ENCODE measurements at regions not wholly inside any gene's neighbourhood (a gene's known extent, or its start where the extent isn't known, plus 50 kb on each side); places are given as distances from the start of the nearest gene placed in this dataset.

- no peak overlapping the region for H3K4me3 ChIP-seq
- H3K9me3 ChIP-seq = peaks cover 0 to 3% (median 0%) of the 10 kb centered on the region in 4 donors
- H3K27me3 ChIP-seq = no peaks in the 10 kb centered on the region
- H3K27ac ChIP-seq = no peak overlapping the region
- DNase-seq (ENCODE audit: low spot score in 2 of 2) = no peak
- no peaks in the 10 kb centered on the region for H3K36me3 ChIP-seq
- no peak for TF ChIP-seq CTCF (IDR thresholded peaks at IDR 0.05)
- TF ChIP-seq EP300 (IDR thresholded peaks at IDR 0.05) = no peak
- TF ChIP-seq POLR2A (IDR thresholded peaks at IDR 0.05) = no peak
- peaks cover 0 to 5% (median 0%) of the 10 kb centered on the region in 4 donors for H3K4me1 ChIP-seq
These were observed 170.8 kb downstream of the ETAA1 start for GRCh38 chr2:67567886-67568285.

- Histone ChIP-seq H3K36me3 (no peaks in the 10 kb centered on the region), H3K9me3 (peaks cover 0 to 3% (median 0%) of the 10 kb centered on the region in 4 donors), H3K27me3 (no peaks in the 10 kb centered on the region), H3K4me1 (peaks cover 0 to 5% (median 0%) of the 10 kb centered on the region in 4 donors), H3K4me3 (no peak overlapping the region), H3K27ac (no peak overlapping the region)
- WGBS, 2 donors = 41 to 61% methylated on average over 2 of the region's 2 CpGs
- TF ChIP-seq CTCF (IDR thresholded peaks at IDR 0.05) (no peak), POLR2A (IDR thresholded peaks at IDR 0.05) (no peak), EP300 (IDR thresholded peaks at IDR 0.05) (no peak)
- no peak for DNase-seq (ENCODE audit: low spot score in 2 of 2)
These were observed 173.5 kb downstream of the ETAA1 start for GRCh38 chr2:67570611-67571010.

GRCh38 chr2:67571785-67572718, 174.9 kb downstream of the ETAA1 start:
- H3K27me3 ChIP-seq = no peaks in the 10 kb centered on the region
- DNase-seq (ENCODE audit: low spot score in 2 of 2) = no peak
- peaks cover 0 to 5% (median 0%) of the 10 kb centered on the region in 4 donors for H3K4me1 ChIP-seq
- no peak overlapping the region for H3K4me3 ChIP-seq
- peaks cover 0 to 3% (median 0%) of the 10 kb centered on the region in 4 donors for H3K9me3 ChIP-seq
- no peak for TF ChIP-seq EP300 (IDR thresholded peaks at IDR 0.05)
- TF ChIP-seq CTCF (IDR thresholded peaks at IDR 0.05) = no peak
- no peak for TF ChIP-seq POLR2A (IDR thresholded peaks at IDR 0.05)
- no peaks in the 10 kb centered on the region for H3K36me3 ChIP-seq
- no peak overlapping the region for H3K27ac ChIP-seq

- no peaks in the 10 kb centered on the region for H3K27me3 ChIP-seq
- H3K4me1 ChIP-seq = peaks cover 0 to 5% (median 0%) of the 10 kb centered on the region in 4 donors
- no peak for TF ChIP-seq EP300 (IDR thresholded peaks at IDR 0.05)
- no peak overlapping the region for H3K27ac ChIP-seq
- H3K4me3 ChIP-seq = no peak overlapping the region
- 63 to 68% methylated on average over 3 of the region's 3 CpGs for WGBS, 2 donors
- no peaks in the 10 kb centered on the region for H3K36me3 ChIP-seq
- peaks cover 0 to 3% (median 0%) of the 10 kb centered on the region in 4 donors for H3K9me3 ChIP-seq
- no peak for DNase-seq (ENCODE audit: low spot score in 2 of 2)
These were observed 175.7 kb downstream of the ETAA1 start for GRCh38 chr2:67572721-67573435.

- Histone ChIP-seq H3K27ac (no peak overlapping the region), H3K4me1 (no peaks in the 10 kb centered on the region), H3K4me3 (no peak overlapping the region), H3K9me3 (peaks cover 0 to 3% (median 0%) of the 10 kb centered on the region in 4 donors), H3K36me3 (no peaks in the 10 kb centered on the region), H3K27me3 (no peaks in the 10 kb centered on the region)
- WGBS, 2 donors = 70 to 81% methylated on average over 2 of the region's 2 CpGs
- no peak for TF ChIP-seq EP300 (IDR thresholded peaks at IDR 0.05)
- TF ChIP-seq POLR2A (IDR thresholded peaks at IDR 0.05) = no peak
- TF ChIP-seq CTCF (IDR thresholded peaks at IDR 0.05) = no peak
- DNase-seq (ENCODE audit: low spot score in 2 of 2) = no peak
These were observed 177.1 kb downstream of the ETAA1 start for GRCh38 chr2:67574230-67574629.

Measured in tibial nerve (tissue), 4 donors.